ENCODE measurements at regions not wholly inside any gene's neighbourhood (a gene's known extent, or its start where the extent isn't known, plus 50 kb on each side); places are given as distances from the start of the nearest gene placed in this dataset.

DNA sequence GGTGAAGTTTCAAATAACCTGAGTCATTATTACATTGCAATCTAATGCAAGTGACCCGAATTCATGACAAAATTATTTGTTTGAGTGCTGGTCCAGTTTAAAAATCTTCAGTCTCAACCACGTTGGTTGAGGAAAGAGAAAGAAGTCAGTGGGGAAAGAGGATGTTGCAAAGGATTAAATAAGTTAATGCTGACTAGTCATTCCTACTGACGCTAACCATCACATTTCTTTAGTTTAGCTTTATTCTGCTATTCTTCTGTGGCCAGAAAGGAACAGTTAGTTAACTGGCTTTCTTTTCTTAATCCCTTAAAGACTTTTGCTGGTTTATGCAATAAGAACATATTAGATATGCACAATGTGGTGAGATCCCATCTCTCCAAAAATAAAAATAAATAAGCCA, 143.8 kb upstream of the FAM83B start:
- Mint-ChIP-seq H3K27me3 (no peaks in the 10 kb centered on the region), H3K4me1 (no peaks in the 10 kb centered on the region), H3K36me3 (no peaks in the 10 kb centered on the region), H3K4me3 (no peak overlapping the region), H3K9me3 (peaks cover 0 to 1% (median 0%) of the 10 kb centered on the region in 3 donors), H3K27ac (no peak overlapping the region)

DNA sequence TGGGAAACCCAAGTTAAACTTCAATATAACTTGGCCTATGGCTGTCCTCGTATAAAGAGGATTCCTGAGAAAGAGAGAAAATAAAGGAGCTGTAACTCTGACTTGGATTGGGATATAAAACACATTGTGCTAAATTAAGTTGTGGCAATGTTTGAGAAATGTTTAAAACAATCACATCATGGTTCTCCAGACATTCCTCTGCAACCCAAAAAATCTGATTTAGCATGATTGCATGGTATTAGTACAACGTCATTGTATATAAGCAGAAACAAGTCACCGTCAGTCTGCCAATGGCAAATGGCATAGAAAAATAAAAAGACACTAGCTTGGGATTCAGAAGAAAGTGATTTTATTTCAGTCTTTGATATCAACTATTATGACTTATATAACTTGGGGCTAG, 140.2 kb upstream of the FAM83B start:
- H3K36me3 Mint-ChIP-seq, result no peaks in the 10 kb centered on the region
- no peak overlapping the region for H3K27ac Mint-ChIP-seq
- no peaks in the 10 kb centered on the region for H3K27me3 Mint-ChIP-seq
- no peak overlapping the region for H3K4me3 Mint-ChIP-seq
- peaks cover 0 to 4% (median 1%) of the 10 kb centered on the region in 3 donors for H3K9me3 Mint-ChIP-seq
- H3K4me1 Mint-ChIP-seq, result no peaks in the 10 kb centered on the region

DNA sequence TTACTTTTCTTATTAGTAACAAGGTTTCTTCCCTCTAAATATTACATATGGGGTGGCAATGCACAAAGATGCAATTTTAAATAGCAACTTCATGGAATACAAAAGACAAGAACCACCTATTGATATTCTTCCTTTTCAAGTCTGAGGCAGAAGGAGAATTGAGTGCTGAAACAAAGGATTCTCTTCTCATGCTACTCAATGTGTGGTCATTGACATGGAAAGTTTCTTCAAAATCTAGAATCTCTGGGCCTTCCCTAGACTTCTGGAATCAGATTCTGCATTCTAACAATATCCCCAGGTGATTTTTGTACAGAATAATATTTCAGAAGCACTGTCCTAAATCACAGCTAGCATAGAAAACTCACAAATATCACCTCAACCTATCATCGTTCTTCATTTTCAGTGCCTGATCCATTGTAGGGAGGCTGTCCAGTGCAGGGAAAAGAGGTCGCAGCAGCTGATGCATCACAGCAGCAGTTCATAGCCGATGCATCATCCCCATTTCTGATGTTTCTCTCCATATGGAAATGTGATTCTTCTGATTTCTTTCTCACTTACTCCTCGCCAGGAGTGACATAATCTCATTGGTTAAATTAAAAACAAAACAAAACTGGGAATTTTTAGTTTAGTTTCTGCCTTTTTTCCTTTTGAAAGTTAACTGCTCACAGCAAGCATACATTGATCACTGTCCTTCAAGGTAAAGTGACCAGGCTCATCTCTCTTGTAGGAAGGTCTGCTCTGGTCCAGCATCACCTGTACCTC, 139.5 kb upstream of the FAM83B start:
- H3K4me3 Mint-ChIP-seq, result no peak overlapping the region

DNA sequence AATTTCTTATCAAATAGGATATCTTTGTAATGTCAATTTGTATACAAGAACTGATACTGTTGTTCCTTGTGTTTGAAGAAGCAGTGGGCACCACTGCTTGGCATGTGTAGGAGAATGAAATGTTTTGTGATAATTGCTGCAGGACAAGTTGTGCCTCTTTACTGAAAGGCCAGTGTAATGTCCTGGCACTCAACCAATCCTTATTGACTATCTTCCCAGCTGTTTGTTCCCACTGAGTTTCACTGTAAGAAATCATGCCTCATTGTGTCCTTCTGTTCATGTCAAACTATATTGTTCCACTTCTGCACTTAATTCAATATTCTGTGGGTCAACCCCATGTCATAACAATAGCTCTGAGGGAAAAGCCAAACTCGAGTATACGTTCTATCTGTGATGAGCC, 136.1 kb upstream of the FAM83B start:
- no peaks in the 10 kb centered on the region for H3K4me1 Mint-ChIP-seq
- no peaks in the 10 kb centered on the region for H3K27me3 Mint-ChIP-seq
- no peak overlapping the region for H3K27ac Mint-ChIP-seq
- peaks cover 0 to 4% (median 0%) of the 10 kb centered on the region in 3 donors for H3K9me3 Mint-ChIP-seq
- H3K4me3 Mint-ChIP-seq, result no peak overlapping the region
- H3K36me3 Mint-ChIP-seq, result no peaks in the 10 kb centered on the region

More for the DNA sequence above, 139.5 kb upstream of the FAM83B start:
- Mint-ChIP-seq H3K4me1 (no peaks in the 10 kb centered on the region), H3K36me3 (no peaks in the 10 kb centered on the region), H3K9me3 (peaks cover 0 to 4% (median 1%) of the 10 kb centered on the region in 3 donors), H3K27ac (no peak overlapping the region), H3K27me3 (no peaks in the 10 kb centered on the region)

DNA sequence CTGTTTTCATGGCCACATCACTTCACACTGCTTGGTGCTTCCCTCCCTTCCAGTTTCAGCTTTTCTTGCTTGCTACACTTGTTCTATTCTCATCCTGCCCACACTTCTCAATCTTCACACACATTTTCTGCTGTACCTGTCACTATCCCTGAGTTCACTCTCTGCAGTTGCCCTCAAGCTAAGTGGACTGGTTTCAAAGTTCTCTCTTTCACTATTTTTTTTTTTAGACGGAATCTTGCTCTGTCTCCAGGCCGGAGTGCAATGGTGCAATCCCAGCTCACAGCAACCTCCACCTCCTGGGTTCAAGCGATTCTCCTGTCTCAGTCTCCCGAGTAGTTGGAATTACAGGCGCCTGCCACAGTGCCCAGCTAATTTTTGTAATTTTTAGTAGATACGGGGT, 130.6 kb upstream of the FAM83B start:
- Mint-ChIP-seq H3K4me1 (no peaks in the 10 kb centered on the region), H3K36me3 (no peaks in the 10 kb centered on the region), H3K4me3 (no peak overlapping the region), H3K27me3 (peaks cover 2% of the 10 kb centered on the region), H3K9me3 (no peaks in the 10 kb centered on the region), H3K27ac (no peak overlapping the region)

DNA sequence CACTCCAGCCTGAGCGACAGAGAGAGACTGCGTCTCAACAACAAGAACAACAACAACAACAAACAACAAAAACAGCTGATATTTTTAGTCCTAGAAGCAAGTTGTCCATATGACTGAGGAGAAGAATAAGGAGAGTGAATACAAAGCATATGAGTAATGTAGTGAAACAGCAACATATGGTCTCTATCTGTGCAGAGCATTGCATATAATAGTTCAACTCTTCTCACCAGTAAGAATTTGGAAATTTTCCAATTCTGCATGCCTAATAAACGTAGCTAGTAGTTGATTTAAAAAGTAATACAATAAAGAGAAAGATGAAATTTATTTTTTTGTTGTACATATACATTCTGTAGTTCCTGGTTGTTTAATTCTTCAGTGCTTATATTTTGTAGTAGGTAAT, 129.7 kb upstream of the FAM83B start:
- Mint-ChIP-seq H3K36me3 (no peaks in the 10 kb centered on the region), H3K9me3 (no peaks in the 10 kb centered on the region), H3K27me3 (peaks cover 2% of the 10 kb centered on the region), H3K4me3 (no peak overlapping the region), H3K4me1 (no peaks in the 10 kb centered on the region), H3K27ac (no peak overlapping the region)

DNA sequence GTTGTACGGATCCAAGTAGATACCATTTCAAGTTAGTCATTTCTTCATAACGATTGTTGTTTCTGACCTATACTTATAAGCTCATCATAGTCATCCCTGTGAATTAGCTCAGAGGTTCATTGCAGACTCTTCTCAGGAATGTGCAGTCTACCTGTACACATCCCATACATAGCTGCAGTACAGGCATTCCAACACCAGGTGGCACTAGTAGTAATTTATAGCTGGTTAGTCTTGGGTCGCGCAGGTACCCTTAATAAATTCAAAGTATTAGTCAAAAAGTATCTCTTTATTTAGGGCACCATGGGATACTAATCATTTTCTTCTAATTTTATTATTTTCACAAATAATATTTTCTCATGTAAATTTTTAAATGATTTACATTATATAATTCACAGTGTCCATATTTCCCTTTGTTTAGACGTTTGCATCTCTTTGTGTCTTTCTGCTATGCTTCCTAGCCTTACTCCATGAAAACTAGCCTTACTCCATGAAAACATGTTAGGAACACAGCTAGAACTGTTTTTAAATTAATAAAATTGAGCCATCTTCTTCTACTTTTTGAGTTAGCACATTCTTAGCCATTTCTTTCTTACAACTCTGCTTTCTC, 128.6 kb upstream of the FAM83B start:
- no peaks in the 10 kb centered on the region for H3K4me1 Mint-ChIP-seq
- no peaks in the 10 kb centered on the region for H3K36me3 Mint-ChIP-seq
- H3K27ac Mint-ChIP-seq, result no peak overlapping the region
- H3K27me3 Mint-ChIP-seq, result peaks cover 2% of the 10 kb centered on the region
- H3K4me3 Mint-ChIP-seq, result no peak overlapping the region
- no peaks in the 10 kb centered on the region for H3K9me3 Mint-ChIP-seq

DNA sequence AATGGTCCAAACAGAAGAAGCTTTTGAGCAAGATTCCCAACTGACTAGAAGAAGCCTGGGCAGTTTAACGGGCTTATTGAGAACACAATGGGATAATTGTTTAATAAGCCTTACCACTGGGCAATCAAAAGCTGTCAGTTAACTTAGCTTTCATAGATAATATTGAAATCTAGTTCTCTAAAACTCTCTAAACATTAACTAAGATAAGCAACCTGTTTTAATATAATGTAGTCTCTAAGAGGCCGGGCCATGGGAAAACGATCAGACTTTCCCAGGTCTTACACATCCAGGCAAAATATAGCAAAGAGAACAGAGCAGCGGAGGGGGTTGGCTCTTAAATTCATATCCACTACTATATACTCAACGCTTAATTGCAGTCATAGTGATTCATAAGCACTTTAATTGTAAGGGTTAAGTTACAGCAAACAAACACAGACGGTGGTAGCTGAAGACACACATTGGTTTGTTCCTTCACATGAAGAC, 128.0 kb upstream of the FAM83B start:
- no peak overlapping the region for H3K4me3 Mint-ChIP-seq
- no peaks in the 10 kb centered on the region for H3K36me3 Mint-ChIP-seq
- no peaks in the 10 kb centered on the region for H3K4me1 Mint-ChIP-seq
- H3K27ac Mint-ChIP-seq, result peak overlapping the region in 1 of 3 donors; percentile 3
- no peaks in the 10 kb centered on the region for H3K9me3 Mint-ChIP-seq
- H3K27me3 Mint-ChIP-seq, result peaks cover 2% of the 10 kb centered on the region

DNA sequence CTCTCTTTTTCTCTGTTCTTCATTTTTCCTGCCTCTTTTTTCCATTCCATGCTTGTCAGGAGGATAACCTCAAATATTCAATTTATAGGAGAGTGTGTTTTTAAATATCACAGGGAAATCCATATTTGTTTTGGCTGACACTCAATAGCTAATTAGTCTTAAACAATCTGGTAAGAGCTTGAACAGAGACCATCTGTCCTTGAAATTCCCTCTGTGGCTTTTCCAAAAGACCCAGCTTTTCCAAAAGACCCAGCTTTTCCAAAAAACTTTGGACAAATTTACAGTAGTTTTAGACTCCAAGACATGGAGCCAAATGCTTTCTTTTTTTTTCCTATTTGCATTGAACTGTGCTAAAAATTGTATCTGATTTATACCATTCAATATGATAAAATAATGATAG, 127.4 kb upstream of the FAM83B start:
- H3K27ac Mint-ChIP-seq, result no peak overlapping the region
- H3K4me1 Mint-ChIP-seq, result no peaks in the 10 kb centered on the region
- no peak overlapping the region for H3K4me3 Mint-ChIP-seq
- no peaks in the 10 kb centered on the region for H3K9me3 Mint-ChIP-seq
- H3K36me3 Mint-ChIP-seq, result no peaks in the 10 kb centered on the region
- peaks cover 2% of the 10 kb centered on the region for H3K27me3 Mint-ChIP-seq

DNA sequence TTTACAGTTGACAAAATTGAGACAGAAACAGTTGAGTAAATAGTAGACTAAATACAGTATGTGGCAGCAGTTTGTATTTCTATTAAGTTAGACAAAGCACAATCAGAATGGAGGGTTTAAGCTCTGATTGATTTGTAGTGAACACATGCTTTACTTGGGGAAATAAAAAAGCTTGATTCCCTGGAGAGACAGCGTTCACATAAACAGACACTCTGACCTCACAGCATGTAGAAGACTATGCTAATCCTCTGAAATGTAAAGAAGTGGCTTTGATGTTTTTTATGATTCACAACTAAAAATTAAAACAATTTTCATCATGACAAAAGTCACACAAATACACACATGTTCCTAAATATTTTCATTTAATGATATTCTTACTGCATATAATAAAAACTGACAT, 126.9 kb upstream of the FAM83B start:
- H3K36me3 Mint-ChIP-seq, result no peaks in the 10 kb centered on the region
- H3K27me3 Mint-ChIP-seq, result peaks cover 2% of the 10 kb centered on the region
- no peaks in the 10 kb centered on the region for H3K9me3 Mint-ChIP-seq
- no peak overlapping the region for H3K27ac Mint-ChIP-seq
- no peak overlapping the region for H3K4me3 Mint-ChIP-seq
- no peaks in the 10 kb centered on the region for H3K4me1 Mint-ChIP-seq

DNA sequence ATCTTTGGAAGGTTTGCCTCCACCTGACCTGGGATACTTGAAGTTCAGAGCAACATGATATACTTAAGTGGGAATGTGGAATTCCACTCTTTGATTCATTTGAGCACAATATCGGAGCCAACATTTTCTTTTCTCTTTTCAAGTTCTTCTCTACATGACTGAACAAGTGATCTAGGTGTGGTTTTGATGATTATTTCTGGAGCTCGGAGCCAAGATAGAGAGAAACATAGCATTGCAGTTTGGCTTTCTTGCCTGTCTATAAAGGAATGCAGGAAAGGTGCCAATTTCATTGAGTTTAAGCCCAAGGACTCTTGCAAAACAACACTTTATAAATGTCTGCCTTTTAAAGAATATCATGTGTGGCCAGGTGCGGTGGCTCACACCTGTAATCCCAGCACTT, 124.2 kb upstream of the FAM83B start:
- peaks cover 2% of the 10 kb centered on the region for H3K27me3 Mint-ChIP-seq
- H3K4me1 Mint-ChIP-seq, result no peaks in the 10 kb centered on the region
- H3K36me3 Mint-ChIP-seq, result no peaks in the 10 kb centered on the region
- no peaks in the 10 kb centered on the region for H3K9me3 Mint-ChIP-seq
- H3K4me3 Mint-ChIP-seq, result no peak overlapping the region
- H3K27ac Mint-ChIP-seq, result no peak overlapping the region

DNA sequence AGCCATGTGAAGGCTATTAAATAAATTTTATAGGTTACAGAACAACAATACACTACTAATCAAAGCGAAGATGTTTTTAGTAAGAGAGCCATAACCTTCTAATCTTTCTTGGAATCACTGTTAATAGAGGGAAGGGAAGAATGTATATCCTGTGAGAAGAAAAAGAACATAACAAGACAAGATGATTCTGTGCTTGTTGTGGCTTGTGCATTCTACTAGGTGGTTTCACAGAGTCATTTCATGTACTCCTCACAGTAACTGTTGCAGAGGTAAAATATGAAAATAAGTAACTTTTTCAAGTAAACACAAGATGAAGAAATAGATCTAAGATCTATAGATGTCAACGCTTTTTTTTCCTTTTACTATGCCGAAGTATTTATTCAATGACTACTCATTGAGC, 116.9 kb upstream of the FAM83B start:
- no peaks in the 10 kb centered on the region for H3K27me3 Mint-ChIP-seq
- H3K4me1 Mint-ChIP-seq, result no peaks in the 10 kb centered on the region
- peaks cover 3 to 6% (median 5%) of the 10 kb centered on the region in 3 donors for H3K9me3 Mint-ChIP-seq
- H3K27ac Mint-ChIP-seq, result no peak overlapping the region
- H3K4me3 Mint-ChIP-seq, result no peak overlapping the region
- peaks cover 1% of the 10 kb centered on the region for H3K36me3 Mint-ChIP-seq

DNA sequence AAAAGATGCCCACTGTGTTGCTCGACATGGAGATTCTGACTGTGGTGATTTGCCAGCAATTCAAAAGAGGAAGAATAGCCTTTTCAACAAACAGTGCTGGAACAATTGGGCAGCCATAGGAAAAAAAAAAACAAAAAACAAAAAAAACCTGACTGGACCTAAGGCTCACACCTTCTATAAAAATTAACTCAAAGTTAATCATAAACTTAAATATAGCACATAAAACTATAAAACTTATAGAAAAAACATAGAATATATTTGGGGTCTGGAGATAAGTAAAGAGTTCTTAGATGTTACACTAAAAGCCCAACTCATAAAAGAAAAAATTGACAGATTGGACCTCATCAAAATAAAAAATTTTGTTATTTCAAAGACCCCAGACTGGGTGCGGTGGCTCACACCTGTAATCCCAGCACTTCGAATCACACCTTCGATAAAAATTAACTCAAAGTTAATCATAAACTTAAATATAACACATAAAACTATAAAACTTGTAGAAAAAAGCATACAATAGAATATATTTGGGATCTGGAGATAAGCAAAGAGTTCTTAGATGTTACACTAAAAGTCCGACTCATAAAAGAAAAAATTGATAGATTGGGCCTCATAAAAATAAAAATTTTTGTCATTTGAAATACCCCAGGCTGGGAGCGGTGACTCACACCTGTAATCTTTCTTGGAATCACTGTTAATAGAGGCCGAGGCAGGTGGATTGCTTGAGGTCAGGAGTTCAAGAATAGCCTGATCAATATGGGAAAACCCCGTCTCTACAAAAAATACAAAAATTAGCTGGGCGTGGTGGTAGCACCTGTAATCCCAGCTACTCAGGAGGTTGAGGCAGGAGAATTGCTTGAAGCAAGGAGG, 115.6 kb upstream of the FAM83B start:
- H3K4me3 Mint-ChIP-seq, result no peak overlapping the region
- H3K4me1 Mint-ChIP-seq, result no peaks in the 10 kb centered on the region
- H3K27me3 Mint-ChIP-seq, result no peaks in the 10 kb centered on the region
- no peak overlapping the region for H3K27ac Mint-ChIP-seq
- peaks cover 1% of the 10 kb centered on the region for H3K36me3 Mint-ChIP-seq
- H3K9me3 Mint-ChIP-seq, result peaks cover 3 to 10% (median 5%) of the 10 kb centered on the region in 3 donors

DNA sequence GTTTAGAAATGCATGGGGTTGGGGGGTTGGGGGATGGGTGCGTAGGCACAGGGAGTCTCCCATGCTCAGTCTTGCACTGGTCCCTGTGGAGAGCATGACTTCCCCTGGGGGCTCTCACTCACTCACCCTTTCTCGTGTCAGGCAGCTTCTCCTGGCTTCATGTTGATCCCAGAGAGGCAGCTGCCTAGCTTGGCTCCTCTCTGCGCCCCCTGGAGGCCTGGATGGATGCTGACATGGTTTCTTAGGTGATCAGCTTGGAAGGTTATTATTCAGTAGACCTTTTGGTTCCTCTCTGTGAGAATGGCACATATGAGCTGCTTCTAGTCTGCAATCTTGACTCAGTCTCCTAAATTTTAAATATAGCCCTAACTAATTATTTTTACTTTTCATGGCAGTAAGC, 109.3 kb upstream of the FAM83B start:
- Mint-ChIP-seq H3K4me1 (no peaks in the 10 kb centered on the region), H3K27me3 (no peaks in the 10 kb centered on the region), H3K27ac (no peak overlapping the region), H3K9me3 (peaks cover 0 to 12% (median 3%) of the 10 kb centered on the region in 3 donors), H3K36me3 (no peaks in the 10 kb centered on the region), H3K4me3 (no peak overlapping the region)

DNA sequence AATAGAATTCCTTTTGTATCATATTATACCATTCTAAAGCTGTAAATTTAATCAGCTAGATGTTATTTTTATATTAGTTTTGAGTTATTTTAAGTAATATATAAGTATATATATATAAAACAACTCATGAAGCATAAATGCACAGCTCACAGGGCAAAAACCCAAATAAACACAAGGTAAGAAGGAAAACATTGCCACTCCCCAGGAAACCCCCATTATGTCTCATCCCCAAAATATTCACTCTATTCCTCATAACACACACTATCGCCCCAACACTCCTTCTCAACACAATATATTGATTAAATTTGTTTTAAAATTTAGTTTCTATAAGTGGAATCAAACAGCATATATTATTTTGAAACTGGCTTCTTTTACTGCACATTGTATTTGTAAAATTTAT, 98.6 kb upstream of the FAM83B start:
- no peak overlapping the region for H3K4me3 Mint-ChIP-seq
- no peaks in the 10 kb centered on the region for H3K36me3 Mint-ChIP-seq
- peaks cover 3 to 14% (median 12%) of the 10 kb centered on the region in 3 donors for H3K9me3 Mint-ChIP-seq
- H3K27ac Mint-ChIP-seq, result no peak overlapping the region
- no peaks in the 10 kb centered on the region for H3K27me3 Mint-ChIP-seq
- no peaks in the 10 kb centered on the region for H3K4me1 Mint-ChIP-seq
